ENCODE measurements at regions not wholly inside any gene's neighbourhood (a gene's known extent, or its start where the extent isn't known, plus 50 kb on each side); places are given as distances from the start of the nearest gene placed in this dataset.

DNA sequence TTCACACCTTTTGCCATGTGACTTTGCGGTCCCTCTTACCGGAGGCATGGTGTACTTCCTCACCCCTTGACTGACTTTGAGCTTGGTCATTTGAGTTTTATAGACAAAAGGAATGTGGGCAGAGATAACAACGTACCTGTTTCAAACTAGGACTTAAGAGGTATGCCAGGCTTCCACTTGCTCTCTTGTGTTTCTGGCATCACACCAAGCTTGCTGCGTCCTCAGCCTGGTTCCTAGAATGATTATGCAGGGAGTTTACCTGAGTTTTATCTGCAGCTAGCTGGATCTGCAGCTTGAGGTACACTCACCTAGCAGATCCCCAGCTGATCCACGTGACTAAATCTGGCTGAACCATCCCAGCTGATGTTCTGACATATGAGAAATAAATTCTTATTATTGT is 66.2 kb downstream of the PLK2 start:
- Histone ChIP-seq H3K36me3 (no peaks in the 10 kb centered on the region), H3K9me3 (no peaks in the 10 kb centered on the region), H3K27ac (no peak overlapping the region), H3K4me1 (no peaks in the 10 kb centered on the region), H3K4me3 (no peak overlapping the region), H3K27me3 (no peaks in the 10 kb centered on the region)
- no peak for TF ChIP-seq EP300 (IDR thresholded peaks at IDR 0.05)
- TF ChIP-seq POLR2AphosphoS5 (IDR thresholded peaks at IDR 0.05), result no peak
- TF ChIP-seq, protein P1, sequence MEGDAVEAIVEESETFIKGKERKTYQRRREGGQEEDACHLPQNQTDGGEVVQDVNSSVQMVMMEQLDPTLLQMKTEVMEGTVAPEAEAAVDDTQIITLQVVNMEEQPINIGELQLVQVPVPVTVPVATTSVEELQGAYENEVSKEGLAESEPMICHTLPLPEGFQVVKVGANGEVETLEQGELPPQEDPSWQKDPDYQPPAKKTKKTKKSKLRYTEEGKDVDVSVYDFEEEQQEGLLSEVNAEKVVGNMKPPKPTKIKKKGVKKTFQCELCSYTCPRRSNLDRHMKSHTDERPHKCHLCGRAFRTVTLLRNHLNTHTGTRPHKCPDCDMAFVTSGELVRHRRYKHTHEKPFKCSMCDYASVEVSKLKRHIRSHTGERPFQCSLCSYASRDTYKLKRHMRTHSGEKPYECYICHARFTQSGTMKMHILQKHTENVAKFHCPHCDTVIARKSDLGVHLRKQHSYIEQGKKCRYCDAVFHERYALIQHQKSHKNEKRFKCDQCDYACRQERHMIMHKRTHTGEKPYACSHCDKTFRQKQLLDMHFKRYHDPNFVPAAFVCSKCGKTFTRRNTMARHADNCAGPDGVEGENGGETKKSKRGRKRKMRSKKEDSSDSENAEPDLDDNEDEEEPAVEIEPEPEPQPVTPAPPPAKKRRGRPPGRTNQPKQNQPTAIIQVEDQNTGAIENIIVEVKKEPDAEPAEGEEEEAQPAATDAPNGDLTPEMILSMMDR (IDR thresholded peaks at IDR 0.05), result no peak
- no peak for TF ChIP-seq POLR2A (IDR thresholded peaks at IDR 0.05)
- 47 to 52% methylated on average over 5 of the region's 5 CpGs for WGBS, 2 donors (ENCODE audit: low coverage in 1 of 2)
- no peak for ATAC-seq

GRCh38 chr5:58392496-58392895 is 67.4 kb downstream of the PLK2 start:
- TF ChIP-seq POLR2AphosphoS5 (IDR thresholded peaks at IDR 0.05) (no peak), POLR2A (IDR thresholded peaks at IDR 0.05) (no peak), EP300 (IDR thresholded peaks at IDR 0.05) (no peak)
- TF ChIP-seq, protein P1 (IDR thresholded peaks at IDR 0.05), result no peak
- no peaks in the 10 kb centered on the region for H3K36me3 ChIP-seq
- H3K27ac ChIP-seq, result no peak overlapping the region
- no peaks in the 10 kb centered on the region for H3K9me3 ChIP-seq
- no peaks in the 10 kb centered on the region for H3K27me3 ChIP-seq
- WGBS, 2 donors (ENCODE audit: low coverage in 1 of 2), result 86 to 92% methylated on average over 4 of the region's 4 CpGs
- H3K4me1 ChIP-seq, result no peaks in the 10 kb centered on the region
- no peak for ATAC-seq
- H3K4me3 ChIP-seq, result no peak overlapping the region

DNA sequence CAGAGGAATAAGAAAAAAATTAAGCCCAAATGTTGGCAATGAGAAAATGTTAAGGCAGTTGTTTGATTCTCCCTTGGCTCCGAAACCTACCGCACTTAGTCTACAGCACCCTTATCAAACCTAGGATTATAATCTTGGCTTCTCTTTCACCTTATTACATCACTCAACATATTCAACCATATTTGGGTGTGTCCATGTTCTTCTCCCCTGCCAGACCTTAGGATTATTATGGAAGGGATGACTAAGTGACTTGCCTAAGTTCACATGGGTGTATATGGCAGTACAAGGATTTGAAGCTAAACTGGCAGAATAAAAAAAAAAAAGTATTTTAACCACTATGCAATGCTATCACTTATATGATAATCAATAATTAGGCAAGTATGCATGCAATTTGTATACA is 76.4 kb downstream of the PLK2 start:
- TF ChIP-seq EP300 (IDR thresholded peaks at IDR 0.05) (no peak), POLR2A (IDR thresholded peaks at IDR 0.05) (no peak), POLR2AphosphoS5 (IDR thresholded peaks at IDR 0.05) (no peak)
- TF ChIP-seq, protein P1 (IDR thresholded peaks at IDR 0.05), result no peak
- Histone ChIP-seq H3K27ac (no peak overlapping the region), H3K4me1 (no peaks in the 10 kb centered on the region), H3K4me3 (no peak overlapping the region), H3K36me3 (no peaks in the 10 kb centered on the region), H3K9me3 (peaks cover 0 to 11% (median 0%) of the 10 kb centered on the region in 3 donors), H3K27me3 (no peaks in the 10 kb centered on the region)
- WGBS, 2 donors (ENCODE audit: low coverage in 1 of 2), result 98 to 100% methylated on average over 2 of the region's 2 CpGs
- no peak for ATAC-seq

GRCh38 chr5:58382131-58382534 is 77.8 kb downstream of the PLK2 start:
- no peaks in the 10 kb centered on the region for H3K36me3 ChIP-seq
- H3K4me1 ChIP-seq, result no peaks in the 10 kb centered on the region
- TF ChIP-seq POLR2AphosphoS5 (IDR thresholded peaks at IDR 0.05) (no peak), EP300 (IDR thresholded peaks at IDR 0.05) (no peak), POLR2A (IDR thresholded peaks at IDR 0.05) (no peak)
- TF ChIP-seq, protein P1 (IDR thresholded peaks at IDR 0.05), result no peak
- WGBS, 2 donors (ENCODE audit: low coverage in 1 of 2), result 76 to 80% methylated on average over 3 to 4 of the region's 4 CpGs
- H3K27ac ChIP-seq, result no peak overlapping the region
- no peak overlapping the region for H3K4me3 ChIP-seq
- H3K9me3 ChIP-seq, result peaks cover 0 to 11% (median 0%) of the 10 kb centered on the region in 3 donors
- no peaks in the 10 kb centered on the region for H3K27me3 ChIP-seq
- ATAC-seq, result no peak

DNA sequence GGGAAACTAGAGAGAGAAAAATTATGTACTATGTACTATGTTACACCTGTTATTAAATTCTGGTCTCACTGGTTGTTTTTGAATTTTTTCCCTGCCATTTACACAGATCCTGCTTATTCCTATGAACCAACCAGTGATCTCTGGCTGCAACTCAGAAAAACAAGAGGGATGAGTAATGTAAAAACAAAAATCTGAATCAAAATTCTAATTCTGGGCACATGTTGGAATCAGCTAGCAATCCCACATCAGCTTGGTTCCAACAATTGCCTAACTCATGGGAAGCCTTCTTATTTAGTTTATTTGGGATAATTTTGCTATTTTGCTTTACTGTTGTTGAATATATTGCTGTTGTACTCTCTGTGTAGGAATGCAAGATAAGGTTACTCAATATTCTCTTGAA is 78.3 kb downstream of the PLK2 start:
- Histone ChIP-seq H3K9me3 (peaks cover 0 to 11% (median 0%) of the 10 kb centered on the region in 3 donors), H3K27me3 (no peaks in the 10 kb centered on the region), H3K4me3 (no peak overlapping the region), H3K4me1 (no peaks in the 10 kb centered on the region), H3K36me3 (no peaks in the 10 kb centered on the region), H3K27ac (no peak overlapping the region)
- ATAC-seq, result no peak
- TF ChIP-seq, protein P1 (IDR thresholded peaks at IDR 0.05), result no peak
- TF ChIP-seq EP300 (IDR thresholded peaks at IDR 0.05) (no peak), POLR2AphosphoS5 (IDR thresholded peaks at IDR 0.05) (no peak), POLR2A (IDR thresholded peaks at IDR 0.05) (no peak)
